HG02885 (cell line): ENCODE measurements at regions not wholly inside any gene's neighbourhood (a gene's known extent, or its start where the extent isn't known, plus 50 kb on each side); places are given as distances from the start of the nearest gene placed in this dataset.
"Not testable (repeated sequence)": the region's sequence is repeated elsewhere in the genome, so short reads cannot be mapped to it uniquely, and the experiment has no call there.

Experiments
- ATAC-seq: cut with Tn5 transposase; IDR thresholded peaks from one replicate; pipeline ENCODE4 v1.9.1; 2021; ENCODE audit warnings: mild to moderate bottlenecking; ENCODE audit not compliant: unreplicated experiment, poor library complexity

- no peak for ATAC-seq
Measured at GRCh38 chr22:35178446-35178845, 78.8 kb upstream of the HMGXB4 start.

GRCh38 chr22:35183917-35184316, 73.4 kb upstream of the HMGXB4 start:
- ATAC-seq, result no peak

- no peak for ATAC-seq
Measured at GRCh38 chr22:35186492-35186891, 70.8 kb upstream of the HMGXB4 start.

- ATAC-seq, result not testable (repeated sequence)
Measured at GRCh38 chr22:35188930-35189329, 68.4 kb upstream of the HMGXB4 start.

GRCh38 chr22:35189559-35189958, 67.7 kb upstream of the HMGXB4 start:
- ATAC-seq, result no peak

GRCh38 chr22:35191412-35191811, 65.9 kb upstream of the HMGXB4 start:
- ATAC-seq, result no peak

- no peak for ATAC-seq
Measured at GRCh38 chr22:35192129-35192918, 65.0 kb upstream of the HMGXB4 start.

- ATAC-seq, result no peak
Measured at GRCh38 chr22:35195226-35195625, 62.1 kb upstream of the HMGXB4 start.

- ATAC-seq, result no peak
Measured at GRCh38 chr22:35195821-35196220, 61.5 kb upstream of the HMGXB4 start.

- no peak for ATAC-seq
Measured at GRCh38 chr22:35197071-35197470, 60.2 kb upstream of the HMGXB4 start.

GRCh38 chr22:35197886-35198285, 59.4 kb upstream of the HMGXB4 start:
- ATAC-seq, result no peak

GRCh38 chr22:35198738-35199137, 58.6 kb upstream of the HMGXB4 start:
- no peak for ATAC-seq

GRCh38 chr22:35202376-35202775, 54.9 kb upstream of the HMGXB4 start:
- no peak for ATAC-seq

GRCh38 chr22:35203583-35203982, 53.7 kb upstream of the HMGXB4 start:
- no peak for ATAC-seq

- no peak for ATAC-seq
Measured at GRCh38 chr22:35204807-35205775, 52.2 kb upstream of the HMGXB4 start.

GRCh38 chr22:35205961-35206360, 51.3 kb upstream of the HMGXB4 start:
- no peak for ATAC-seq

- no peak for ATAC-seq
Measured at GRCh38 chr22:35206889-35207288, 50.4 kb upstream of the HMGXB4 start.
